HG03432 (cell line): ENCODE measurements at regions not wholly inside any gene's neighbourhood (a gene's known extent, or its start where the extent isn't known, plus 50 kb on each side); places are given as distances from the start of the nearest gene placed in this dataset.

Experiments
- ATAC-seq: cut with Tn5 transposase; IDR thresholded peaks from one replicate; pipeline ENCODE4 v1.9.1; 2021; ENCODE audit warnings: mild to moderate bottlenecking, moderate library complexity; ENCODE audit not compliant: unreplicated experiment

- no peak for ATAC-seq
These were observed 168.2 kb upstream of the RARB start for GRCh38 chr3:25259871-25260270.

GRCh38 chr3:25262322-25262721 lies 165.7 kb upstream of the RARB start:
- ATAC-seq, result no peak

GRCh38 chr3:25265284-25265683 lies 162.8 kb upstream of the RARB start:
- no peak for ATAC-seq

GRCh38 chr3:25266677-25267076 lies 161.4 kb upstream of the RARB start:
- no peak for ATAC-seq

GRCh38 chr3:25272090-25272489 lies 156.0 kb upstream of the RARB start:
- ATAC-seq, result no peak

GRCh38 chr3:25273582-25274171 lies 154.4 kb upstream of the RARB start:
- no peak for ATAC-seq

- ATAC-seq, result no peak
These were observed 150.6 kb upstream of the RARB start for GRCh38 chr3:25277503-25277902.

GRCh38 chr3:25281041-25281731 lies 146.9 kb upstream of the RARB start:
- no peak for ATAC-seq

- ATAC-seq, result no peak
These were observed 146.3 kb upstream of the RARB start for GRCh38 chr3:25281732-25282126.

- no peak for ATAC-seq
These were observed 144.4 kb upstream of the RARB start for GRCh38 chr3:25283613-25284012.

GRCh38 chr3:25284249-25284648 lies 143.8 kb upstream of the RARB start:
- no peak for ATAC-seq

- ATAC-seq, result no peak
These were observed 140.7 kb upstream of the RARB start for GRCh38 chr3:25287291-25287884.

- ATAC-seq, result no peak
These were observed 139.7 kb upstream of the RARB start for GRCh38 chr3:25288413-25288812.

- ATAC-seq, result no peak
These were observed 138.9 kb upstream of the RARB start for GRCh38 chr3:25289156-25289555.

GRCh38 chr3:25289663-25290062 lies 138.4 kb upstream of the RARB start:
- no peak for ATAC-seq

GRCh38 chr3:25291481-25291905 lies 136.6 kb upstream of the RARB start:
- no peak for ATAC-seq

GRCh38 chr3:25292036-25292435 lies 136.0 kb upstream of the RARB start:
- no peak for ATAC-seq

- ATAC-seq, result no peak
These were observed 135.5 kb upstream of the RARB start for GRCh38 chr3:25292595-25292994.

- ATAC-seq, result no peak
These were observed 134.3 kb upstream of the RARB start for GRCh38 chr3:25293736-25294135.

GRCh38 chr3:25294169-25294805 lies 133.8 kb upstream of the RARB start:
- no peak for ATAC-seq

- ATAC-seq, result no peak
These were observed 130.1 kb upstream of the RARB start for GRCh38 chr3:25297667-25298585.
